ENCODE measurements at regions not wholly inside any gene's neighbourhood (a gene's known extent, or its start where the extent isn't known, plus 50 kb on each side); places are given as distances from the start of the nearest gene placed in this dataset.

- H3K4me3 Mint-ChIP-seq (ENCODE audit: unreplicated experiment) = no peak overlapping the region
- H3K9me3 Mint-ChIP-seq (ENCODE audit: low read depth) = peaks cover 6% of the 10 kb centered on the region
- TF ChIP-seq CTCF (IDR thresholded peaks at IDR 0.05) = no peak
- H3K36me3 Mint-ChIP-seq (ENCODE audit: low read depth) = no peaks in the 10 kb centered on the region
- H3K27ac Mint-ChIP-seq (ENCODE audit: unreplicated experiment) = no peak overlapping the region
- peaks cover 9% of the 10 kb centered on the region for H3K4me1 Mint-ChIP-seq (ENCODE audit: low read depth)
- H3K27me3 Mint-ChIP-seq (ENCODE audit: low read depth) = no peaks in the 10 kb centered on the region
- no peak for DNase-seq (ENCODE audit: low spot score)
These were observed 177.9 kb downstream of the BEND2 start for GRCh38 chrX:18042776-18043175.

DNA sequence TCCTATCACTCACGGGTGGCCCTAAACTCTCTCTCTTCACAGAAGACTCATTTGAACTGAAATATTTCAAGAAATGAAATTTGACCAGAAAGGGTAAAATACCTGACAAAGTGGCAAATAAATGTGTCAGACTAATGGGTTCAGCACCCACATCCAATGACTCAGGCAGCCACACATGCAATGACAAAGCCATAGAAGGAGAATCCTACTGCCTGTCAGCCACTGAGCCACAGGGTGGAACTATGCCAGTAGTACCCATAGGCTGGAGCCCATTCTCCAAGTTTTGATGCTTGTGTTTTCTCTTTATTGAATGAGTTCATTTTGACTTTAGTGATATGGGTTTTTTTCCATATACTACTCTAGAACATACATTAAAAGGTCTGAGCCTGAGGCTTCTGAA, 179.0 kb downstream of the BEND2 start:
- H3K27ac Mint-ChIP-seq (ENCODE audit: unreplicated experiment) = no peak overlapping the region
- peaks cover 6% of the 10 kb centered on the region for H3K9me3 Mint-ChIP-seq (ENCODE audit: low read depth)
- no peak for DNase-seq (ENCODE audit: low spot score)
- no peak overlapping the region for H3K4me3 Mint-ChIP-seq (ENCODE audit: unreplicated experiment)
- H3K36me3 Mint-ChIP-seq (ENCODE audit: low read depth) = no peaks in the 10 kb centered on the region
- no peak for TF ChIP-seq CTCF (IDR thresholded peaks at IDR 0.05)
- H3K27me3 Mint-ChIP-seq (ENCODE audit: low read depth) = no peaks in the 10 kb centered on the region
- no peaks in the 10 kb centered on the region for H3K4me1 Mint-ChIP-seq (ENCODE audit: low read depth)

DNA sequence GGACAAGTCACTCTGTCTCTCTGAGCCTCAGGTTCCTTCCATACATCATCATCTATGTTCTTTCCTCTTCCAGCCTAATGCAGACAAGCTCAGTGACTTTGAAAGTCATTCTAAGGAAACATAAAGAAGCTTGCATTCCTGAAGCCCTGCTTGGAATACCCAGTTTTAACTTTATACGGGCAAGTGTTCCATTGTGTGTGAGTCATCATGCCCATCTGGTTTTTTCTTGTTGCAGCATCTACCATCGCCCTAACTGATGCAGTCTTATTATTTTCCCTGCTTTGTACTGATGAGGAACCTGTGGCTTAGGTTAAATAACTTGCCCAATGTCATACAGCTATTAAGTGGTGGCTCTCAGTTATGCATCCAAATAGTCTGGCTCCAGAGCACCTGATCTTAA, 177.9 kb upstream of the RAI2 start:
- Mint-ChIP-seq H3K4me3 (ENCODE audit: unreplicated experiment) (no peak overlapping the region), H3K36me3 (ENCODE audit: low read depth) (no peaks in the 10 kb centered on the region), H3K27ac (ENCODE audit: unreplicated experiment) (no peak overlapping the region), H3K4me1 (ENCODE audit: low read depth) (peaks cover 5% of the 10 kb centered on the region), H3K27me3 (ENCODE audit: low read depth) (no peaks in the 10 kb centered on the region), H3K9me3 (ENCODE audit: low read depth) (peaks cover 6% of the 10 kb centered on the region)
- DNase-seq (ENCODE audit: low spot score) = no peak
- no peak for TF ChIP-seq CTCF (IDR thresholded peaks at IDR 0.05)

DNA sequence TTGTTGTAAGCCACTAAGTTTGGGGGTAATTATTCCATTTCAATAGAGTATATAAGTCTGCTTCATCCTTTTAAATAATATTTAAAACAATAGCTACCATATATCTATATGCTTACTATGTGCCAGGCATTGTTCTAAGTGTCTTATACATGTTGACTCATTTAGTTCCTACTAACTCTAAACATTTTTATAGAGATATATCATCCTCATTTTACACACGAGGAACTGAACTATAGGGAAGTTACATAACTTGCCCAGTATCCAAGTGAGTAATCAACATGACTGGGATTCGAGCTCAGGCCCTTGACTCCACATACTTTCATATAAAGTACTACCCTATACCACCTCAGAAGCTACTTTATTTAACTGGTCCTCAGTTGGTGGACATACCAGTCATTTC, 175.3 kb upstream of the RAI2 start:
- no peaks in the 10 kb centered on the region for H3K27me3 Mint-ChIP-seq (ENCODE audit: low read depth)
- H3K27ac Mint-ChIP-seq (ENCODE audit: unreplicated experiment) = no peak overlapping the region
- DNase-seq (ENCODE audit: low spot score) = no peak
- TF ChIP-seq CTCF (IDR thresholded peaks at IDR 0.05) = no peak
- no peaks in the 10 kb centered on the region for H3K36me3 Mint-ChIP-seq (ENCODE audit: low read depth)
- H3K4me3 Mint-ChIP-seq (ENCODE audit: unreplicated experiment) = no peak overlapping the region
- peaks cover 5% of the 10 kb centered on the region for H3K4me1 Mint-ChIP-seq (ENCODE audit: low read depth)
- peaks cover 6% of the 10 kb centered on the region for H3K9me3 Mint-ChIP-seq (ENCODE audit: low read depth)

GRCh38 chrX:18034945-18035344, 173.8 kb upstream of the RAI2 start:
- H3K27ac Mint-ChIP-seq (ENCODE audit: unreplicated experiment) = no peak overlapping the region
- H3K4me1 Mint-ChIP-seq (ENCODE audit: low read depth) = peaks cover 5% of the 10 kb centered on the region
- H3K36me3 Mint-ChIP-seq (ENCODE audit: low read depth) = no peaks in the 10 kb centered on the region
- no peak for TF ChIP-seq CTCF (IDR thresholded peaks at IDR 0.05)
- no peaks in the 10 kb centered on the region for H3K27me3 Mint-ChIP-seq (ENCODE audit: low read depth)
- no peak overlapping the region for H3K4me3 Mint-ChIP-seq (ENCODE audit: unreplicated experiment)
- peaks cover 6% of the 10 kb centered on the region for H3K9me3 Mint-ChIP-seq (ENCODE audit: low read depth)
- no peak for DNase-seq (ENCODE audit: low spot score)
